ENCODE measurements at regions not wholly inside any gene's neighbourhood (a gene's known extent, or its start where the extent isn't known, plus 50 kb on each side); places are given as distances from the start of the nearest gene placed in this dataset.

GRCh38 chr4:168019019-168019651, 73.2 kb upstream of the ANXA10 start:
- no peak overlapping the region for H3K4me3 ChIP-seq (ENCODE audit: low read depth, low read length)
- no peak for DNase-seq (ENCODE audit: low read depth)
- no peak for TF ChIP-seq CTCF (conservative IDR thresholded peaks at IDR 0.05; ENCODE audit: low read depth, low read length)

- no peak for DNase-seq (ENCODE audit: low read depth)
- no peak for TF ChIP-seq CTCF (conservative IDR thresholded peaks at IDR 0.05; ENCODE audit: low read depth, low read length)
- H3K4me3 ChIP-seq (ENCODE audit: low read depth, low read length): no peak overlapping the region
These were observed 72.4 kb upstream of the ANXA10 start for GRCh38 chr4:168019921-168020320.

GRCh38 chr4:168021666-168022065, 70.7 kb upstream of the ANXA10 start:
- no peak for TF ChIP-seq CTCF (conservative IDR thresholded peaks at IDR 0.05; ENCODE audit: low read depth, low read length)
- H3K4me3 ChIP-seq (ENCODE audit: low read depth, low read length): no peak overlapping the region
- no peak for DNase-seq (ENCODE audit: low read depth)

GRCh38 chr4:168028568-168028967, 63.8 kb upstream of the ANXA10 start:
- H3K4me3 ChIP-seq (ENCODE audit: low read depth, low read length): no peak overlapping the region
- DNase-seq (ENCODE audit: low read depth): peak; percentile 2
- TF ChIP-seq CTCF (conservative IDR thresholded peaks at IDR 0.05; ENCODE audit: low read depth, low read length): peak; percentile 55

- no peak for DNase-seq (ENCODE audit: low read depth)
- no peak for TF ChIP-seq CTCF (conservative IDR thresholded peaks at IDR 0.05; ENCODE audit: low read depth, low read length)
- H3K4me3 ChIP-seq (ENCODE audit: low read depth, low read length): no peak overlapping the region
These were observed 63.3 kb upstream of the ANXA10 start for GRCh38 chr4:168028970-168029597.

GRCh38 chr4:168037676-168038075, 54.7 kb upstream of the ANXA10 start:
- DNase-seq (ENCODE audit: low read depth): no peak
- H3K4me3 ChIP-seq (ENCODE audit: low read depth, low read length): no peak overlapping the region
- TF ChIP-seq CTCF (conservative IDR thresholded peaks at IDR 0.05; ENCODE audit: low read depth, low read length): no peak

GRCh38 chr4:168039593-168039992, 52.7 kb upstream of the ANXA10 start:
- no peak overlapping the region for H3K4me3 ChIP-seq (ENCODE audit: low read depth, low read length)
- TF ChIP-seq CTCF (conservative IDR thresholded peaks at IDR 0.05; ENCODE audit: low read depth, low read length): no peak
- DNase-seq (ENCODE audit: low read depth): no peak

All from epithelial cell of proximal tubule (primary cell).